Prostate gland (tissue), 2 donors: ENCODE measurements at regions not wholly inside any gene's neighbourhood (a gene's known extent, or its start where the extent isn't known, plus 50 kb on each side); places are given as distances from the start of the nearest gene placed in this dataset.

ENCODE experiments used
- DNase-seq: peaks from one replicate; pipeline ENCODE4 v3.0.0-alpha.2; 2019; ENCODE audit warnings: low spot score
- H3K27ac ChIP-seq, 2 donors: fragments of 200-600 bp; sonication (generic); 2 replicates each; pipeline ENCODE4 v1.5.1; 2017 to 2019
- H3K27me3 ChIP-seq: fragments of 200-600 bp; sonication (generic); replicated peaks from 2 replicates; pipeline ENCODE4 v1.5.1; 2019; ENCODE audit not compliant: insufficient read depth
- H3K36me3 ChIP-seq, 2 donors: fragments of 200-600 bp; sonication (generic); 1 replicate in 1 of 2; 2 replicates in 1 of 2; pipeline versions ENCODE4 v1.5.1 to v1.8.1; 2017 to 2019
- H3K4me1 ChIP-seq: fragments of 200-600 bp; sonication (generic); replicated peaks from 2 replicates; pipeline ENCODE4 v1.5.1; 2019
- H3K4me3 ChIP-seq, 2 donors: fragments of 200-600 bp; sonication (generic); 2 replicates each; pipeline ENCODE4 v1.5.1; 2017 to 2019
- H3K9me3 ChIP-seq: fragments of 200-600 bp; sonication (generic); 2 replicates; pipeline ENCODE4 v1.5.1; 2017
- POLR2A ChIP-seq: fragments of 450-650 bp; IDR thresholded peaks from one replicate; pipeline ENCODE4 v1.6.1; 2016; ENCODE audit warnings: antibody characterized with exemption, mild to moderate bottlenecking
- POLR2AphosphoS5 ChIP-seq: sonication (generic); formaldehyde crosslinking; IDR thresholded peaks from one replicate; pipeline ENCODE4 v1.6.1; 2017; ENCODE audit warnings: antibody characterized with exemption
- WGBS: methylation state at CpG from one replicate; pipeline ENCODE4 v1.1.5; 2018; 5-methylcytosine and 5-hydroxymethylcytosine counted together
- intact Hi-C: fragments of 100-400 bp; cut with DNase I; formaldehyde crosslinking; loops from one replicate; pipeline ENCODE4 v1.14.2; 2022
- TF ChIP-seq, protein P1 (sequence below), 4 experiments: fragments of 200-600 bp in 2 of 4; fragments of 450-650 bp in 2 of 4; sonication (generic) in 2 of 4; IDR thresholded peaks; 1 replicate in 3 of 4; 2 replicates in 1 of 4; pipeline ENCODE4 v1.5.1; 2016 to 2019; ENCODE audit warnings: antibody characterized with exemption in 4 of 4, mild to moderate bottlenecking in 2 of 4, moderate library complexity in 2 of 4

DNA sequence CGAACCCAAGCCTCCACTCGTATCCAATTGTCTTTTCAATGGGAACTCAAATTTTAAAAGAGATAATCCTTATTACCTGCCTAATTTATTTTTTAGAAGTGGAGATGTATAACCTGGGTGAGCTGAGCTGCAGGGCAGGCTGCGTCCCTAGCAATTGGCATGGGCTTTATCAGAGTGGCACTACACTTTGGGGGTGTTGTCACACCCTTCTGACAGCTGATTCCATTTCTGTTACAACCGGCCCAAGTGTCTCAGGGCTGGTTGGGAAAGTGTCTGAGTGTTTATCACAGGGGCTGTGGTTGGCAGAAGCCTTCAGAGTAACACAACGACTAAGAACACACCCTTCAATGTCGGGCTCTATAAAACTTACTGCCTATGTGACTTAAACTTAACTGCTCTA lies 295.0 kb downstream of the SMAD2 start:
- H3K27me3 ChIP-seq = no peaks in the 10 kb centered on the region
- H3K9me3 ChIP-seq = no peaks in the 10 kb centered on the region
- no peaks in the 10 kb centered on the region for H3K4me1 ChIP-seq
- H3K27ac ChIP-seq = no peak overlapping the region
- H3K4me3 ChIP-seq = no peak overlapping the region
- no peaks in the 10 kb centered on the region for H3K36me3 ChIP-seq
- TF ChIP-seq POLR2A = no peak
- no peak for TF ChIP-seq POLR2AphosphoS5
- TF ChIP-seq, protein P1, sequence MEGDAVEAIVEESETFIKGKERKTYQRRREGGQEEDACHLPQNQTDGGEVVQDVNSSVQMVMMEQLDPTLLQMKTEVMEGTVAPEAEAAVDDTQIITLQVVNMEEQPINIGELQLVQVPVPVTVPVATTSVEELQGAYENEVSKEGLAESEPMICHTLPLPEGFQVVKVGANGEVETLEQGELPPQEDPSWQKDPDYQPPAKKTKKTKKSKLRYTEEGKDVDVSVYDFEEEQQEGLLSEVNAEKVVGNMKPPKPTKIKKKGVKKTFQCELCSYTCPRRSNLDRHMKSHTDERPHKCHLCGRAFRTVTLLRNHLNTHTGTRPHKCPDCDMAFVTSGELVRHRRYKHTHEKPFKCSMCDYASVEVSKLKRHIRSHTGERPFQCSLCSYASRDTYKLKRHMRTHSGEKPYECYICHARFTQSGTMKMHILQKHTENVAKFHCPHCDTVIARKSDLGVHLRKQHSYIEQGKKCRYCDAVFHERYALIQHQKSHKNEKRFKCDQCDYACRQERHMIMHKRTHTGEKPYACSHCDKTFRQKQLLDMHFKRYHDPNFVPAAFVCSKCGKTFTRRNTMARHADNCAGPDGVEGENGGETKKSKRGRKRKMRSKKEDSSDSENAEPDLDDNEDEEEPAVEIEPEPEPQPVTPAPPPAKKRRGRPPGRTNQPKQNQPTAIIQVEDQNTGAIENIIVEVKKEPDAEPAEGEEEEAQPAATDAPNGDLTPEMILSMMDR (IDR thresholded peaks at IDR 0.05) = no peak
- 79% methylated on average over 6 of the region's 6 CpGs for WGBS
- no peak for DNase-seq
- intact Hi-C loops = no loop called here

- intact Hi-C loops = no loop called here
- TF ChIP-seq POLR2AphosphoS5 (no peak), POLR2A (no peak)
- TF ChIP-seq, protein P1 (IDR thresholded peaks at IDR 0.05) = no peak
- DNase-seq = no peak
- Histone ChIP-seq H3K36me3 (no peaks in the 10 kb centered on the region), H3K4me1 (no peaks in the 10 kb centered on the region), H3K27me3 (no peaks in the 10 kb centered on the region), H3K4me3 (no peak overlapping the region), H3K9me3 (no peaks in the 10 kb centered on the region), H3K27ac (no peak overlapping the region)
- WGBS = 43% methylated on average over 2 of the region's 2 CpGs
These were observed 297.4 kb downstream of the SMAD2 start for GRCh38 chr18:47632970-47633635.

DNA sequence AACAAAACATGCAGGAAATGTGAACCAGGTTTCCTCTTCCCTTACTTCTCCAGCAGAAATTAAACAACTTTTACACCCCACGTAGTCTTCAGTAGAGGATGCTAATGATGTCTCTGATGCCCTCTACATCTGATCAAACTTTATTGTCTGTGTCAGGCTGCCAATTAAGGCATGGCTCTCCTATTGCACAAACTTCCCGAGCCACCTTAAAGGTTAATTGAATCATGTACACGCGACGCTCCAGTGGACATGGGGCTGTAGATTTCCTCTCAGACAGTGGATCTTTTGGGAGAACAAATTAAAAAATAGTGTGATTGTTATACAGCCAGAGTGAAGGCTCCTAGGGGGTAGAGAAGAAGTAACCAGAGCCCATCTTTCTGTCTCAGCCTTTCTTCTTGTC lies 301.6 kb downstream of the SMAD2 start:
- Histone ChIP-seq H3K4me3 (no peak overlapping the region), H3K9me3 (no peaks in the 10 kb centered on the region), H3K36me3 (no peaks in the 10 kb centered on the region), H3K27me3 (no peaks in the 10 kb centered on the region), H3K27ac (no peak overlapping the region), H3K4me1 (no peaks in the 10 kb centered on the region)
- TF ChIP-seq, protein P1 (IDR thresholded peaks at IDR 0.05) = no peak
- TF ChIP-seq POLR2A (no peak), POLR2AphosphoS5 (no peak)
- no peak for DNase-seq
- 44% methylated on average over 5 of the region's 5 CpGs for WGBS
- intact Hi-C loops = no loop called here

GRCh38 chr18:47628240-47628781 lies 302.1 kb downstream of the SMAD2 start:
- Histone ChIP-seq H3K36me3 (no peaks in the 10 kb centered on the region), H3K27me3 (no peaks in the 10 kb centered on the region)
- no peak for TF ChIP-seq POLR2A
- no peak for TF ChIP-seq POLR2AphosphoS5
- TF ChIP-seq, protein P1 (IDR thresholded peaks at IDR 0.05) = no peak

GRCh38 chr18:47627030-47627429 lies 303.4 kb downstream of the SMAD2 start:
- H3K27ac ChIP-seq = no peak overlapping the region
- DNase-seq = no peak
- TF ChIP-seq POLR2AphosphoS5 (no peak), POLR2A (no peak)
- TF ChIP-seq, protein P1 (IDR thresholded peaks at IDR 0.05) = no peak
- no peaks in the 10 kb centered on the region for H3K27me3 ChIP-seq
- no peaks in the 10 kb centered on the region for H3K9me3 ChIP-seq
- H3K4me3 ChIP-seq = no peak overlapping the region
- H3K36me3 ChIP-seq = no peaks in the 10 kb centered on the region
- 64% methylated on average over 3 of the region's 3 CpGs for WGBS
- intact Hi-C loops = no loop called here
- no peaks in the 10 kb centered on the region for H3K4me1 ChIP-seq

More at GRCh38 chr18:47628240-47628781, 302.1 kb downstream of the SMAD2 start:
- intact Hi-C loops = no loop called here
- Histone ChIP-seq H3K9me3 (no peaks in the 10 kb centered on the region), H3K4me1 (no peaks in the 10 kb centered on the region), H3K27ac (no peak overlapping the region), H3K4me3 (no peak overlapping the region)
- no peak for DNase-seq
